ENCODE measurements at regions not wholly inside any gene's neighbourhood (a gene's known extent, or its start where the extent isn't known, plus 50 kb on each side); places are given as distances from the start of the nearest gene placed in this dataset.

- no peak for TF ChIP-seq ZNF532 (CRISPR knock-in tag; IDR thresholded peaks at IDR 0.05; ENCODE audit: borderline replicate concordance)
- TF ChIP-seq FOXP1 (CRISPR knock-in tag; IDR thresholded peaks at IDR 0.05; ENCODE audit: borderline replicate concordance), result no peak
- no peak for TF ChIP-seq NFYB (CRISPR knock-in tag; conservative IDR thresholded peaks at IDR 0.05; ENCODE audit: low read depth)
- TF ChIP-seq ZNF425 (CRISPR knock-in tag; conservative IDR thresholded peaks at IDR 0.05), result no peak
Observed at GRCh38 chr15:46872286-46872980, 844.9 kb upstream of the SEMA6D start (continued).

GRCh38 chr15:46872981-46873330 is 844.3 kb upstream of the SEMA6D start:
- ATAC-seq (no peak), DNase-seq (ENCODE audit: low spot score) (no peak)
- no peak overlapping the region for H3K4me3 Mint-ChIP-seq
- ChIA-PET CTCF (no interaction called here), POLR2A (no interaction called here)
- no peak overlapping the region for H3K27ac Mint-ChIP-seq
- H3K4me1 Mint-ChIP-seq, result peaks cover 21% of the 10 kb centered on the region
- TF ChIP-seq KAT7 (CRISPR knock-in tag; IDR thresholded peaks at IDR 0.05; ENCODE audit: borderline replicate concordance), result no peak
- TF ChIP-seq RORB (CRISPR knock-in tag; IDR thresholded peaks at IDR 0.05), result no peak
- H3K9me3 Mint-ChIP-seq, result no peaks in the 10 kb centered on the region; the same call in 1 of the 2 replicates
- H3K36me3 Mint-ChIP-seq, result no peaks in the 10 kb centered on the region
- H3K27me3 Mint-ChIP-seq (ENCODE audit: low read depth), result no peaks in the 10 kb centered on the region

GRCh38 chr15:46879032-46879770 is 838.1 kb upstream of the SEMA6D start:
- H3K9me3 Mint-ChIP-seq, result peaks cover 18% of the 10 kb centered on the region
- TF ChIP-seq ZSCAN18 (CRISPR knock-in tag; IDR thresholded peaks at IDR 0.05) (no peak), FOXK1 (CRISPR knock-in tag; IDR thresholded peaks at IDR 0.05) (no peak), RORB (CRISPR knock-in tag; IDR thresholded peaks at IDR 0.05) (no peak), OVOL2 (CRISPR knock-in tag; IDR thresholded peaks at IDR 0.05; ENCODE audit: borderline replicate concordance) (no peak), ZNF416 (CRISPR knock-in tag; IDR thresholded peaks at IDR 0.05) (no peak), ATF3 (CRISPR knock-in tag; conservative IDR thresholded peaks at IDR 0.05) (no peak), FOXP4 (CRISPR knock-in tag; IDR thresholded peaks at IDR 0.05) (no peak), JUN (CRISPR knock-in tag; IDR thresholded peaks at IDR 0.05) (no peak), AR (CRISPR knock-in tag; IDR thresholded peaks at IDR 0.05) (no peak), IRF2 (CRISPR knock-in tag; IDR thresholded peaks at IDR 0.05; ENCODE audit: borderline replicate concordance, low read depth) (no peak)
- ATAC-seq, result no peak
- H3K27ac Mint-ChIP-seq, result no peak overlapping the region
- POLR2A ChIA-PET, result no interaction called here
- no peak overlapping the region for H3K4me3 Mint-ChIP-seq
- H3K27me3 Mint-ChIP-seq (ENCODE audit: low read depth), result no peaks in the 10 kb centered on the region; the same call in 1 of the 2 replicates
- peaks cover 11% of the 10 kb centered on the region for H3K36me3 Mint-ChIP-seq
- H3K4me1 Mint-ChIP-seq, result no peaks in the 10 kb centered on the region
- CTCF ChIA-PET, result no interaction called here
- no peak for DNase-seq (ENCODE audit: low spot score)

Data from WTC11 (cell line).